ENCODE measurements at regions not wholly inside any gene's neighbourhood (a gene's known extent, or its start where the extent isn't known, plus 50 kb on each side); places are given as distances from the start of the nearest gene placed in this dataset.
"Not testable (repeated sequence)": the region's sequence is repeated elsewhere in the genome, so short reads cannot be mapped to it uniquely, and the experiment has no call there.

GRCh38 chr6:86872810-86873209 lies 64.5 kb upstream of the HTR1E start:
- DNase-seq: not testable (repeated sequence)

- no peak for DNase-seq
Measured at GRCh38 chr6:86871681-86872080, 65.6 kb upstream of the HTR1E start.

- DNase-seq: no peak
Measured at GRCh38 chr6:86869500-86869899, 67.8 kb upstream of the HTR1E start.

- DNase-seq: no peak
Measured at GRCh38 chr6:86859513-86859912, 77.8 kb upstream of the HTR1E start.

- no peak for DNase-seq
Measured at GRCh38 chr6:86858970-86859369, 78.4 kb upstream of the HTR1E start.

GRCh38 chr6:86857783-86858182 lies 79.5 kb upstream of the HTR1E start:
- DNase-seq: no peak

GRCh38 chr6:86856937-86857563 lies 80.3 kb upstream of the HTR1E start:
- peak; percentile 47 for DNase-seq

GRCh38 chr6:86856379-86856778 lies 80.9 kb upstream of the HTR1E start:
- DNase-seq: no peak

GRCh38 chr6:86848986-86849385 lies 88.3 kb upstream of the HTR1E start:
- DNase-seq: no peak

- DNase-seq: no peak
Measured at GRCh38 chr6:86832686-86833085, 104.6 kb upstream of the HTR1E start.

GRCh38 chr6:86825436-86825835 lies 111.9 kb upstream of the HTR1E start:
- DNase-seq: no peak

GRCh38 chr6:86822747-86823146 lies 114.6 kb upstream of the HTR1E start:
- DNase-seq: no peak

GRCh38 chr6:86820750-86821149 lies 116.6 kb upstream of the HTR1E start:
- DNase-seq: no peak

GRCh38 chr6:86793649-86794048 lies 143.7 kb upstream of the HTR1E start:
- no peak for DNase-seq

GRCh38 chr6:86791476-86791875 lies 145.9 kb upstream of the HTR1E start:
- no peak for DNase-seq

- no peak for DNase-seq
Measured at GRCh38 chr6:86789779-86790411, 147.4 kb upstream of the HTR1E start.

- DNase-seq: no peak
Measured at GRCh38 chr6:86782328-86782727, 155.0 kb upstream of the HTR1E start.

GRCh38 chr6:86780923-86781322 lies 156.4 kb upstream of the HTR1E start:
- no peak for DNase-seq

- DNase-seq: no peak
Measured at GRCh38 chr6:86775893-86776292, 161.4 kb upstream of the HTR1E start.

GRCh38 chr6:86765211-86765610 lies 172.1 kb upstream of the HTR1E start:
- DNase-seq: no peak

- not testable (repeated sequence) for DNase-seq
Measured at GRCh38 chr6:86759953-86760352, 177.4 kb upstream of the HTR1E start.

GRCh38 chr6:86756640-86757229 lies 180.6 kb upstream of the HTR1E start:
- no peak for DNase-seq

GRCh38 chr6:86744048-86744447 lies 193.3 kb upstream of the HTR1E start:
- no peak for DNase-seq

GRCh38 chr6:86738078-86738477 lies 199.2 kb upstream of the HTR1E start:
- no peak for DNase-seq

GRCh38 chr6:86731631-86732030 lies 205.7 kb upstream of the HTR1E start:
- DNase-seq: not testable (repeated sequence)
